H9 (cell line): ENCODE measurements at regions not wholly inside any gene's neighbourhood (a gene's known extent, or its start where the extent isn't known, plus 50 kb on each side); places are given as distances from the start of the nearest gene placed in this dataset.

Source experiments
- DNase-seq: peaks from one replicate; pipeline ENCODE4 v3.0.0-alpha.2; 2017
- H2AFZ ChIP-seq: one replicate; pipeline ENCODE4 v1.6.1; 2013; ENCODE audit warnings: mild to moderate bottlenecking, low read length, control low read depth, moderate library complexity
- H2AK5ac ChIP-seq: 2 replicates; pipeline ENCODE4 v1.6.1; 2013; ENCODE audit warnings: low read length, control low read depth, mixed read lengths; ENCODE audit not compliant: insufficient read length
- H2BK120ac ChIP-seq: one replicate; pipeline ENCODE4 v1.6.1; 2013; ENCODE audit warnings: low read depth, mild to moderate bottlenecking, low read length, control low read depth, inconsistent platforms; ENCODE audit not compliant: poor library complexity, severe bottlenecking
- H2BK12ac ChIP-seq: 2 replicates; pipeline ENCODE4 v1.6.1; 2013; ENCODE audit warnings: low read length, control low read depth, mixed read lengths, low read depth; ENCODE audit not compliant: insufficient read length
- H2BK15ac ChIP-seq: 2 replicates; pipeline ENCODE4 v1.6.1; 2013; ENCODE audit warnings: low read depth, low read length, control low read depth
- H2BK20ac ChIP-seq: one replicate; pipeline ENCODE4 v1.6.1; 2013; ENCODE audit warnings: low read depth, mild to moderate bottlenecking, low read length, control low read depth, inconsistent platforms; ENCODE audit not compliant: poor library complexity, severe bottlenecking
- H2BK5ac ChIP-seq: 2 replicates; pipeline ENCODE4 v1.6.1; 2013; ENCODE audit warnings: low read length, control low read depth, mixed read lengths; ENCODE audit not compliant: insufficient read length
- H3K14ac ChIP-seq: 2 replicates; pipeline ENCODE4 v1.6.1; 2013; ENCODE audit warnings: low read length, control low read depth; ENCODE audit not compliant: insufficient read depth
- H3K18ac ChIP-seq: 2 replicates; pipeline ENCODE4 v1.6.1; 2013; ENCODE audit warnings: low read depth, mild to moderate bottlenecking, mixed read lengths, low read length, control low read depth; ENCODE audit not compliant: insufficient read length
- H3K23ac ChIP-seq: 2 replicates; pipeline ENCODE4 v1.6.1; 2013; ENCODE audit warnings: low read length, control low read depth, mixed read lengths, low read depth; ENCODE audit not compliant: insufficient read length
- H3K23me2 ChIP-seq: 2 replicates; pipeline ENCODE4 v1.6.1; 2013; ENCODE audit warnings: low read depth, mild to moderate bottlenecking, mixed read lengths, low read length, control low read depth; ENCODE audit not compliant: insufficient read length, poor library complexity, severe bottlenecking
- H3K27ac ChIP-seq: 2 replicates; pipeline ENCODE4 v1.5.1; 2013; ENCODE audit warnings: low read length, control low read depth, mixed read lengths, low read depth; ENCODE audit not compliant: insufficient read length
- H3K27me3 ChIP-seq: 2 replicates; pipeline ENCODE4 v1.6.1; 2013; ENCODE audit warnings: low read length, control low read depth, inconsistent platforms; ENCODE audit not compliant: insufficient read depth
- H3K4ac ChIP-seq: 2 replicates; pipeline ENCODE4 v1.6.1; 2013; ENCODE audit warnings: low read depth, mild to moderate bottlenecking, control low read depth, inconsistent platforms, low read length, moderate library complexity
- H3K4me1 ChIP-seq: 2 replicates; pipeline ENCODE4 v1.6.1; 2013; ENCODE audit warnings: low read length, control low read depth, inconsistent platforms; ENCODE audit not compliant: insufficient read depth
- H3K4me2 ChIP-seq: 2 replicates; pipeline ENCODE4 v1.6.1; 2013; ENCODE audit warnings: low read length, control low read depth, mixed read lengths; ENCODE audit not compliant: insufficient read length, insufficient read depth
- H3K56ac ChIP-seq: 2 replicates; pipeline ENCODE4 v1.6.1; 2013; ENCODE audit warnings: low read depth, mild to moderate bottlenecking, mixed read lengths, low read length, control low read depth; ENCODE audit not compliant: insufficient read length
- H3K79me1 ChIP-seq: 2 replicates; pipeline ENCODE4 v1.6.1; 2013; ENCODE audit warnings: low read depth, mild to moderate bottlenecking, moderate library complexity, low read length, control low read depth, inconsistent platforms; ENCODE audit not compliant: insufficient read depth, poor library complexity, severe bottlenecking
- H3K79me2 ChIP-seq: 2 replicates; pipeline ENCODE4 v1.6.1; 2013; ENCODE audit warnings: low read length, control low read depth, inconsistent platforms; ENCODE audit not compliant: insufficient read depth
- H3K9ac ChIP-seq: 2 replicates; pipeline ENCODE4 v1.6.1; 2013; ENCODE audit warnings: low read length, control low read depth, mixed read lengths; ENCODE audit not compliant: insufficient read length; ENCODE audit errors: extremely low read depth
- H3K9me3 ChIP-seq: one replicate; pipeline ENCODE4 v1.6.1; 2013; ENCODE audit warnings: low read depth, low read length, inconsistent platforms; ENCODE audit not compliant: control insufficient read depth
- H3T11ph ChIP-seq: one replicate; pipeline ENCODE4 v1.6.1; 2013; ENCODE audit warnings: mild to moderate bottlenecking, low read length, control low read depth, inconsistent platforms
- H4K20me1 ChIP-seq: one replicate; pipeline ENCODE4 v1.6.1; 2013; ENCODE audit not compliant: control insufficient read depth, insufficient read length, insufficient read depth
- H4K5ac ChIP-seq: 2 replicates; pipeline ENCODE4 v1.6.1; 2013; ENCODE audit warnings: low read depth, mild to moderate bottlenecking, mixed read lengths, low read length, control low read depth; ENCODE audit not compliant: insufficient read length
- H4K8ac ChIP-seq: replicated peaks from 2 replicates; pipeline ENCODE4 v1.6.1; 2013; ENCODE audit warnings: low read length, control low read depth, mixed read lengths, low read depth; ENCODE audit not compliant: insufficient read length
- H4K91ac ChIP-seq: 2 replicates; pipeline ENCODE4 v1.6.1; 2013; ENCODE audit warnings: low read depth, mild to moderate bottlenecking, moderate library complexity, mixed read lengths, low read length, control low read depth; ENCODE audit not compliant: insufficient read length
- H3K27ac Mint-ChIP-seq, 3 experiments: 2 replicates in 2 of 3; 3 replicates in 1 of 3; pipeline ENCODE4 v1.8.0; 2020 to 2021; ENCODE audit warnings: mixed read lengths in 3 of 3, mild to moderate bottlenecking in 1 of 3, moderate library complexity in 1 of 3
- H3K27me3 Mint-ChIP-seq: 2 replicates; pipeline ENCODE4 v1.8.0; 2021; ENCODE audit warnings: low read depth, mild to moderate bottlenecking, moderate library complexity, mixed read lengths
- H3K36me3 Mint-ChIP-seq, 3 experiments: 2 replicates in 2 of 3; 3 replicates in 1 of 3; pipeline ENCODE4 v1.8.0; 2020 to 2021; ENCODE audit warnings: low read depth in 3 of 3, mixed read lengths in 3 of 3; ENCODE audit not compliant: insufficient read depth in 1 of 3
- H3K4me1 Mint-ChIP-seq, 2 experiments: 2 replicates each; pipeline ENCODE4 v1.8.0; 2020; ENCODE audit warnings: mixed read lengths in 2 of 2
- H3K4me3 Mint-ChIP-seq, 2 experiments: 2 replicates in 1 of 2; 3 replicates in 1 of 2; pipeline ENCODE4 v1.8.0; 2020 to 2021; ENCODE audit warnings: mild to moderate bottlenecking in 2 of 2, mixed read lengths in 2 of 2, moderate library complexity in 1 of 2
- H3K9me3 Mint-ChIP-seq, 2 experiments: 2 replicates in 1 of 2; 3 replicates in 1 of 2; pipeline ENCODE4 v1.8.0; 2020; ENCODE audit warnings: mild to moderate bottlenecking in 2 of 2, mixed read lengths in 2 of 2, moderate library complexity in 1 of 2
- WGBS: extraction: QIAGEN DNeasy Blood & Tissue Kit; methylation state at CpG from one replicate; pipeline ENCODE4 v1.1.7; 2013; ENCODE audit warnings: missing lambda C conversion rate, low lambda C conversion rate, mixed read lengths; ENCODE audit not compliant: insufficient read length; ENCODE audit errors: extremely low coverage; 5-methylcytosine and 5-hydroxymethylcytosine counted together
- TF ChIP-seq, protein P1 (sequence below): fragments of 200-600 bp; sonication (generic); conservative IDR thresholded peaks from 3 replicates; pipeline ENCODE4 v1.8.0; 2021; ENCODE audit warnings: antibody characterized with exemption, mild to moderate bottlenecking

DNA sequence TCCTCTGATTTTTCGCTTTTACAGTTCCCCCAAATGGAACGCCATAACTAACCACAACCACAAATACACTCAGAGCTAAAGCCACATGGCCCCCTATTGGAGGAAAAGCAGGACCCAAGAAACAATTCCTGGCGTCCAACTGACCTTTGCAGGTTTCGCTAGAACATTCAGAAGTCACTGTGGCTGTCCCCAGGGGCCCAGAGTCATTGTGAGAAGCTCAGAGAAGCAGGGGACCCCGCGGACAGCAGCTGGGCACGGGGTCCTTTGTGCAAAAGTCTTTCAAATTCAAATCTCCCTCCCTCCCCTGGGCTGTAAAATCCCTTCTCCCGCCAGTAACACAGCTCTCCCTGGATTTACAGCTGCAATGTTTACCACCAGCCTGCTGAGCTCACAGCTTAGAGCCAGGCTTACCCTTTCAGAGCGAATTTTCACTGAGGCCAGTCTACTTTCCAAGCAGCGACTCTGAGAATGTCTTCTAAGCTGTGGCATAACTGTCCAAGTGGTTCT lies 214.8 kb downstream of the CRLF2 start:
- Histone ChIP-seq H3K4ac (peak overlapping the region; percentile 67; the same call in 1 of the 2 replicates), H4K5ac (no peak overlapping the region), H2BK12ac (peak overlapping the region; percentile 83), H2BK120ac (no peak overlapping the region), H3K4me2 (peak overlapping the region; percentile 22), H2BK20ac (no peak overlapping the region), H2AFZ (no peak overlapping the region), H3K79me1 (no peaks in the 10 kb centered on the region), H3K4me1 (no peaks in the 10 kb centered on the region; the same call in 1 of the 2 replicates), H3K79me2 (no peaks in the 10 kb centered on the region), H3K56ac (no peak overlapping the region), H2BK15ac (no peak overlapping the region), H3K23me2 (no peaks in the 10 kb centered on the region), H3K9me3 (no peaks in the 10 kb centered on the region), H3K9ac (no peak overlapping the region), H4K91ac (no peak overlapping the region), H4K20me1 (no peaks in the 10 kb centered on the region), H3K27ac (peak overlapping the region; percentile 73), H3K27me3 (no peaks in the 10 kb centered on the region), H2AK5ac (no peak overlapping the region), H3K14ac (no peak overlapping the region), H3K18ac (peak overlapping the region; percentile 18), H3T11ph (no peak overlapping the region), H3K23ac (no peak overlapping the region), H4K8ac (no peak overlapping the region), H2BK5ac (no peak overlapping the region)
- no CpG with 5 or more reads among the region's 10 CpGs for WGBS
- 0 out of 4 replicates have a peak, but pooled peaks cover 0 to 3% of the 10 kb centered on the region in 2 experiments for H3K4me1 Mint-ChIP-seq
- H3K27ac Mint-ChIP-seq: no peak overlapping the region
- peaks cover 7 to 15% (median 9%) of the 10 kb centered on the region in 3 experiments; a peak in 6 of 7 replicates for H3K36me3 Mint-ChIP-seq
- peak; percentile 75 for DNase-seq
- peaks cover 5% of the 10 kb centered on the region for H3K27me3 Mint-ChIP-seq
- H3K4me3 Mint-ChIP-seq: no peak overlapping the region
- H3K9me3 Mint-ChIP-seq: peaks cover 7 to 11% of the 10 kb centered on the region in 2 experiments
- TF ChIP-seq, protein P1, sequence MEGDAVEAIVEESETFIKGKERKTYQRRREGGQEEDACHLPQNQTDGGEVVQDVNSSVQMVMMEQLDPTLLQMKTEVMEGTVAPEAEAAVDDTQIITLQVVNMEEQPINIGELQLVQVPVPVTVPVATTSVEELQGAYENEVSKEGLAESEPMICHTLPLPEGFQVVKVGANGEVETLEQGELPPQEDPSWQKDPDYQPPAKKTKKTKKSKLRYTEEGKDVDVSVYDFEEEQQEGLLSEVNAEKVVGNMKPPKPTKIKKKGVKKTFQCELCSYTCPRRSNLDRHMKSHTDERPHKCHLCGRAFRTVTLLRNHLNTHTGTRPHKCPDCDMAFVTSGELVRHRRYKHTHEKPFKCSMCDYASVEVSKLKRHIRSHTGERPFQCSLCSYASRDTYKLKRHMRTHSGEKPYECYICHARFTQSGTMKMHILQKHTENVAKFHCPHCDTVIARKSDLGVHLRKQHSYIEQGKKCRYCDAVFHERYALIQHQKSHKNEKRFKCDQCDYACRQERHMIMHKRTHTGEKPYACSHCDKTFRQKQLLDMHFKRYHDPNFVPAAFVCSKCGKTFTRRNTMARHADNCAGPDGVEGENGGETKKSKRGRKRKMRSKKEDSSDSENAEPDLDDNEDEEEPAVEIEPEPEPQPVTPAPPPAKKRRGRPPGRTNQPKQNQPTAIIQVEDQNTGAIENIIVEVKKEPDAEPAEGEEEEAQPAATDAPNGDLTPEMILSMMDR: peak; percentile 47; the same call in 2 of the 3 replicates
